Neuronal stem cell (in vitro differentiated cells): ENCODE measurements at regions not wholly inside any gene's neighbourhood (a gene's known extent, or its start where the extent isn't known, plus 50 kb on each side); places are given as distances from the start of the nearest gene placed in this dataset.

Source experiments
- DNase-seq: peaks from one replicate; pipeline ENCODE4 v3.0.0-alpha.2; 2013; ENCODE audit warnings: low spot score
- H2AFZ ChIP-seq: one replicate; pipeline ENCODE4 v1.6.1; 2013; ENCODE audit warnings: mild to moderate bottlenecking, low read length, inconsistent platforms
- H2AK5ac ChIP-seq: 2 replicates; pipeline ENCODE4 v1.6.1; 2013; ENCODE audit warnings: low read depth, mild to moderate bottlenecking, inconsistent platforms, low read length, moderate library complexity, mixed read lengths
- H2BK120ac ChIP-seq: 2 replicates; pipeline ENCODE4 v1.6.1; 2013; ENCODE audit warnings: low read depth, mild to moderate bottlenecking, inconsistent platforms, low read length, moderate library complexity, mixed read lengths
- H2BK12ac ChIP-seq: one replicate; pipeline ENCODE4 v1.6.1; 2013; ENCODE audit warnings: low read length, inconsistent platforms
- H2BK15ac ChIP-seq: 2 replicates; pipeline ENCODE4 v1.6.1; 2013; ENCODE audit warnings: mild to moderate bottlenecking, low read length, inconsistent platforms, mixed read lengths
- H2BK5ac ChIP-seq: one replicate; pipeline ENCODE4 v1.6.1; 2013; ENCODE audit warnings: inconsistent platforms, mild to moderate bottlenecking, low read length, moderate library complexity
- H3K14ac ChIP-seq: one replicate; pipeline ENCODE4 v1.6.1; 2013; ENCODE audit warnings: low read length, inconsistent platforms
- H3K18ac ChIP-seq: 2 replicates; pipeline ENCODE4 v1.6.1; 2013; ENCODE audit warnings: low read length, inconsistent platforms
- H3K23ac ChIP-seq: 2 replicates; pipeline ENCODE4 v1.6.1; 2013; ENCODE audit warnings: low read depth, mild to moderate bottlenecking, mixed read lengths, low read length, inconsistent platforms; ENCODE audit not compliant: poor library complexity
- H3K27ac ChIP-seq: replicated peaks from 3 replicates; pipeline ENCODE4 v1.5.1; 2013; ENCODE audit warnings: low read length, inconsistent platforms
- H3K27me3 ChIP-seq, 3 experiments: 2 replicates each; pipeline ENCODE4 v1.6.1; 2013; ENCODE audit warnings: low read length in 3 of 3, mild to moderate bottlenecking in 2 of 3, inconsistent platforms in 1 of 3, low read depth in 1 of 3, mixed read lengths in 1 of 3, moderate library complexity in 1 of 3; ENCODE audit not compliant: control insufficient read depth in 3 of 3, insufficient read depth in 3 of 3
- H3K36me3 ChIP-seq, 2 donors: replicated peaks in 1 of 2; 2 replicates each; pipeline ENCODE4 v1.6.1; 2013; ENCODE audit warnings: low read length in 2 of 2; ENCODE audit not compliant: control insufficient read depth in 2 of 2, insufficient read depth in 2 of 2
- H3K4ac ChIP-seq: 2 replicates; pipeline ENCODE4 v1.6.1; 2013; ENCODE audit warnings: inconsistent platforms, mild to moderate bottlenecking, low read length, moderate library complexity
- H3K4me1 ChIP-seq, 2 donors: 1 replicate in 1 of 2; 2 replicates in 1 of 2; pipeline ENCODE4 v1.6.1; 2013; ENCODE audit warnings: low read length in 2 of 2, low read depth in 1 of 2; ENCODE audit not compliant: control insufficient read depth in 2 of 2, insufficient read depth in 1 of 2
- H3K4me2 ChIP-seq: one replicate; pipeline ENCODE4 v1.6.1; 2013; ENCODE audit warnings: mild to moderate bottlenecking, low read length, inconsistent platforms; ENCODE audit not compliant: insufficient read depth, poor library complexity, severe bottlenecking
- H3K4me3 ChIP-seq, 2 donors: 2 replicates each; pipeline ENCODE4 v1.5.1; 2013; ENCODE audit warnings: low read length in 2 of 2, mild to moderate bottlenecking in 2 of 2, inconsistent platforms in 1 of 2, moderate library complexity in 1 of 2
- H3K79me1 ChIP-seq: one replicate; pipeline ENCODE4 v1.6.1; 2013; ENCODE audit warnings: low read depth, mild to moderate bottlenecking, inconsistent platforms, low read length, moderate library complexity
- H3K9ac ChIP-seq: one replicate; pipeline ENCODE4 v1.6.1; 2013; ENCODE audit warnings: mild to moderate bottlenecking, low read depth, low read length, inconsistent platforms; ENCODE audit not compliant: poor library complexity
- H3K9me3 ChIP-seq, 2 donors: replicated peaks in 1 of 2; 2 replicates each; pipeline versions ENCODE3 to v1.6.1; 2013; ENCODE audit warnings: low read length in 2 of 2, mild to moderate bottlenecking in 2 of 2, inconsistent platforms in 1 of 2, low read depth in 1 of 2, mixed read lengths in 1 of 2, moderate library complexity in 1 of 2; ENCODE audit not compliant: control insufficient read depth in 2 of 2, insufficient read depth in 1 of 2
- H4K8ac ChIP-seq: one replicate; pipeline ENCODE4 v1.6.1; 2013; ENCODE audit warnings: low read depth, mild to moderate bottlenecking, inconsistent platforms, low read length, moderate library complexity
- H4K91ac ChIP-seq: one replicate; pipeline ENCODE4 v1.6.1; 2013; ENCODE audit warnings: low read length, low read depth, mild to moderate bottlenecking, inconsistent platforms; ENCODE audit not compliant: poor library complexity
- whole genome bisulfite sequencing, 2 donors: extraction: QIAGEN DNeasy Blood & Tissue Kit; methylation state at CpG; one replicate each; pipeline ENCODE4 v1.1.7; 2013; ENCODE audit warnings: missing lambda C conversion rate in 2 of 2, mixed read lengths in 1 of 2; ENCODE audit not compliant: insufficient read length in 2 of 2, insufficient replicate concordance in 1 of 2; ENCODE audit errors: extremely low coverage in 2 of 2; 5-methylcytosine and 5-hydroxymethylcytosine counted together

DNA sequence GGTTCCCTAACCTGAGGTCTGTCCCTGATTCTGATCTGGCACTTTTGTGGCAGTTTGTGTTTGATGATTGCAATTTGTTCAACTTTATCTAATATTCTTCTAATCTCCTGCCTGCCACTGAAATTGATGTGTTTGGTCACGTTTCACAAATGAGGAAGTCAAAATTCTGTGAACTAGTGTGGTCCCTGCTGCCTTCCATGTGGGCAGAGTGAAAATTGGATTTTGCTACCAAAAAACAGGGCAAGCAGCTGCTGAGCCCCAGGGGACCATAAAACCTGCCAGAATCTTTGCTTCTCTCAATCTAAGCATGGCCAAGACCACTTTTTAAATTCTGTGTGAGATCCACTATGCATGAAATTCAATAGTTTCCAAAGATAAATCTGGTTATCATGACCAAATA is 195.5 kb upstream of the CYRIA start:
- H3K27me3 ChIP-seq: no peaks in the 10 kb centered on the region
- no peaks in the 10 kb centered on the region for H3K9me3 ChIP-seq
- no peaks in the 10 kb centered on the region for H3K36me3 ChIP-seq
- no peak for DNase-seq
- no peak overlapping the region for H3K9ac ChIP-seq
- H2AFZ ChIP-seq: no peak overlapping the region
- no peaks in the 10 kb centered on the region for H3K79me1 ChIP-seq
- H3K4me1 ChIP-seq: no peaks in the 10 kb centered on the region
- H2BK120ac ChIP-seq: no peak overlapping the region
- no peak overlapping the region for H3K27ac ChIP-seq
- no peak overlapping the region for H2BK12ac ChIP-seq
- no peak overlapping the region for H2BK15ac ChIP-seq
- no peak overlapping the region for H4K8ac ChIP-seq
- H2AK5ac ChIP-seq: no peak overlapping the region
- no peak overlapping the region for H3K4ac ChIP-seq
- no peak overlapping the region for H3K18ac ChIP-seq
- WGBS, 2 donors: no CpG with 5 or more reads among the region's 1 CpG
- H3K14ac ChIP-seq: no peak overlapping the region
- H2BK5ac ChIP-seq: no peak overlapping the region
- no peak overlapping the region for H3K4me2 ChIP-seq
- H4K91ac ChIP-seq: no peak overlapping the region
- no peak overlapping the region for H3K4me3 ChIP-seq
- no peak overlapping the region for H3K23ac ChIP-seq

GRCh38 chr2:16860627-16861026 is 195.0 kb upstream of the CYRIA start:
- Histone ChIP-seq H3K27ac (no peak overlapping the region), H2BK12ac (no peak overlapping the region), H3K18ac (no peak overlapping the region), H3K4me3 (no peak overlapping the region), H4K8ac (no peak overlapping the region), H3K79me1 (no peaks in the 10 kb centered on the region), H2AFZ (no peak overlapping the region), H2BK120ac (no peak overlapping the region), H2BK5ac (no peak overlapping the region), H3K27me3 (no peaks in the 10 kb centered on the region), H2BK15ac (no peak overlapping the region), H3K4me1 (no peaks in the 10 kb centered on the region), H3K9ac (no peak overlapping the region), H3K23ac (no peak overlapping the region), H3K4me2 (no peak overlapping the region), H2AK5ac (no peak overlapping the region), H3K4ac (no peak overlapping the region), H3K36me3 (no peaks in the 10 kb centered on the region), H3K14ac (no peak overlapping the region), H3K9me3 (no peaks in the 10 kb centered on the region), H4K91ac (no peak overlapping the region)
- no peak for DNase-seq
- WGBS, 2 donors: no CpG with 5 or more reads among the region's 1 CpG

DNA sequence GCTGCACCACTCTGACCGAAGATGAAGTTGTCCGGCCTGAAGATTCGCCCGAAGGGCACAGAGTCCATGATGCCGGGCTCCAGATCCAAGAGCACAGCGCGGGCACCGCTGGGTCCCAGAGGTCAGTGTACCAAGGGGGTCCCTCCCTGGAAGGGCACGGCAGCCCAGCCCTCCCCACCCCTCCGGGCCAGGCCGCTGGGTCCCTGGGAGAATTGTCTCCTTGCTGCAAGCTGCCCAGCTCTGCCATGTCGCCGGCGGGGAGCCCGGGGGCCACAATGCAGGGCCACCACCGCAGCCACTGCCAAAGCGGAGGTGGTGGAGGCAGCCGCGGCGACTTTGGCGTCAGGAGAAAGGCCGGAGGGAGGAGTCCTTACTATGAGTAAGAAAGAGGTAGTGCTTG is 189.5 kb upstream of the CYRIA start:
- Histone ChIP-seq H3K27ac (no peak overlapping the region), H3K18ac (peak overlapping the region; percentile 12), H2BK120ac (no peak overlapping the region), H2BK15ac (no peak overlapping the region), H2AK5ac (no peak overlapping the region), H2AFZ (no peak overlapping the region), H3K14ac (peak overlapping the region; percentile 63), H3K4me3 (no peak overlapping the region), H4K91ac (no peak overlapping the region), H3K36me3 (no peaks in the 10 kb centered on the region), H3K23ac (no peak overlapping the region), H3K4me1 (no peaks in the 10 kb centered on the region), H3K4me2 (no peak overlapping the region), H4K8ac (no peak overlapping the region), H3K9me3 (peaks cover 0 to 2% of the 10 kb centered on the region in 2 donors), H3K79me1 (no peaks in the 10 kb centered on the region), H3K4ac (no peak overlapping the region), H2BK12ac (no peak overlapping the region), H3K9ac (no peak overlapping the region), H2BK5ac (no peak overlapping the region), H3K27me3 (no peaks in the 10 kb centered on the region)
- no peak for DNase-seq
- WGBS, 2 donors: no CpG with 5 or more reads among the region's 22 CpGs

- no peak overlapping the region for H2BK15ac ChIP-seq
- no CpG with 5 or more reads among the region's 4 CpGs for WGBS, 2 donors
- no peak overlapping the region for H2BK12ac ChIP-seq
- H3K23ac ChIP-seq: no peak overlapping the region
- H3K18ac ChIP-seq: no peak overlapping the region
- H2BK5ac ChIP-seq: no peak overlapping the region
- no peak overlapping the region for H2AK5ac ChIP-seq
- H3K14ac ChIP-seq: no peak overlapping the region
- H3K9me3 ChIP-seq: peaks cover 0 to 2% of the 10 kb centered on the region in 2 donors
- no peaks in the 10 kb centered on the region for H3K79me1 ChIP-seq
- no peaks in the 10 kb centered on the region for H3K4me1 ChIP-seq
- H3K36me3 ChIP-seq: no peaks in the 10 kb centered on the region
- no peaks in the 10 kb centered on the region for H3K27me3 ChIP-seq
- no peak overlapping the region for H4K8ac ChIP-seq
- DNase-seq: no peak
- H2BK120ac ChIP-seq: no peak overlapping the region
- no peak overlapping the region for H4K91ac ChIP-seq
- H3K27ac ChIP-seq: no peak overlapping the region
- H3K4me3 ChIP-seq: no peak overlapping the region
- no peak overlapping the region for H3K4ac ChIP-seq
- H2AFZ ChIP-seq: no peak overlapping the region
- no peak overlapping the region for H3K9ac ChIP-seq
- no peak overlapping the region for H3K4me2 ChIP-seq
Observed at GRCh38 chr2:16853088-16853487, 187.5 kb upstream of the CYRIA start.
